Osteoblast (primary cell): ENCODE measurements at regions not wholly inside any gene's neighbourhood (a gene's known extent, or its start where the extent isn't known, plus 50 kb on each side); places are given as distances from the start of the nearest gene placed in this dataset.
A peak's percentile ranks its signal among the peaks of the same experiment; 100 is the strongest.

Source experiments
- DNase-seq: peaks from one replicate; pipeline ENCODE4 v3.0.0; 2011; ENCODE audit warnings: low spot score, mixed read lengths; ENCODE audit not compliant: insufficient read length; ENCODE audit errors: missing footprints
- H2AFZ ChIP-seq: 2 replicates; pipeline ENCODE4 v1.6.0; 2011; ENCODE audit warnings: mild to moderate bottlenecking, low read length
- H3K27ac ChIP-seq: 2 replicates; pipeline ENCODE4 v1.5.1; 2011; ENCODE audit warnings: mild to moderate bottlenecking, low read depth, low read length, moderate library complexity
- H3K27me3 ChIP-seq: 2 replicates; pipeline ENCODE4 v1.6.0; 2012; ENCODE audit warnings: mild to moderate bottlenecking, control low read depth, inconsistent platforms, low read length, moderate library complexity; ENCODE audit not compliant: insufficient read depth
- H3K36me3 ChIP-seq: 2 replicates; pipeline ENCODE4 v1.5.1; 2011; ENCODE audit warnings: mild to moderate bottlenecking, low read length, control low read depth, moderate library complexity; ENCODE audit not compliant: insufficient read depth
- H3K4me1 ChIP-seq: 2 replicates; pipeline ENCODE4 v1.5.1; 2011; ENCODE audit warnings: mild to moderate bottlenecking, low read length, control low read depth, moderate library complexity; ENCODE audit not compliant: insufficient read depth
- H3K4me2 ChIP-seq: 2 replicates; pipeline ENCODE4 v1.6.0; 2011; ENCODE audit warnings: mild to moderate bottlenecking, low read length; ENCODE audit not compliant: insufficient read depth
- H3K4me3 ChIP-seq: fragments of 200-600 bp; sonication (generic); 3 replicates; pipeline ENCODE4 v1.5.1; 2012; ENCODE audit warnings: mild to moderate bottlenecking, low read length, inconsistent platforms; ENCODE audit not compliant: insufficient read depth
- H3K79me2 ChIP-seq: 2 replicates; pipeline ENCODE4 v1.6.0; 2012; ENCODE audit warnings: mild to moderate bottlenecking, low read length, control low read depth, inconsistent platforms; ENCODE audit not compliant: insufficient read depth
- H3K9me3 ChIP-seq: 2 replicates; pipeline ENCODE4 v1.5.1; 2011; ENCODE audit warnings: low read depth, low read length, control low read depth
- H4K20me1 ChIP-seq: 2 replicates; pipeline ENCODE4 v1.6.0; 2012; ENCODE audit warnings: mild to moderate bottlenecking, low read length, control low read depth; ENCODE audit not compliant: insufficient read depth
- CTCF ChIP-seq: IDR thresholded peaks from 2 replicates; pipeline ENCODE4 v1.5.1; 2011; ENCODE audit warnings: mild to moderate bottlenecking, low read depth, low read length, moderate library complexity; ENCODE audit errors: extremely low read depth

- no peak for TF ChIP-seq CTCF
- Histone ChIP-seq H3K79me2 (no peaks in the 10 kb centered on the region), H4K20me1 (no peaks in the 10 kb centered on the region), H3K4me3 (no peak overlapping the region), H2AFZ (no peak overlapping the region), H3K27me3 (no peaks in the 10 kb centered on the region), H3K4me1 (peaks cover 19% of the 10 kb centered on the region), H3K9me3 (no peaks in the 10 kb centered on the region), H3K27ac (peak overlapping the region; percentile 38), H3K4me2 (no peak overlapping the region), H3K36me3 (no peaks in the 10 kb centered on the region)
- DNase-seq: peak; percentile 88
These were observed 129.0 kb upstream of the TNFAIP3 start for GRCh38 chr6:137737836-137738596.

- DNase-seq: no peak
- no peak overlapping the region for H2AFZ ChIP-seq
- no peak overlapping the region for H3K27ac ChIP-seq
These were observed 128.0 kb upstream of the TNFAIP3 start for GRCh38 chr6:137738931-137739504.

GRCh38 chr6:137739544-137739943 is 127.5 kb upstream of the TNFAIP3 start:
- Histone ChIP-seq H3K9me3 (no peaks in the 10 kb centered on the region), H2AFZ (no peak overlapping the region), H3K27ac (no peak overlapping the region), H3K4me1 (peaks cover 19% of the 10 kb centered on the region), H3K27me3 (no peaks in the 10 kb centered on the region), H3K4me3 (no peak overlapping the region), H3K4me2 (no peak overlapping the region), H4K20me1 (no peaks in the 10 kb centered on the region), H3K79me2 (no peaks in the 10 kb centered on the region), H3K36me3 (no peaks in the 10 kb centered on the region)
- no peak for DNase-seq
- no peak for TF ChIP-seq CTCF

More at GRCh38 chr6:137738931-137739504, 128.0 kb upstream of the TNFAIP3 start:
- Histone ChIP-seq H3K36me3 (no peaks in the 10 kb centered on the region), H3K9me3 (no peaks in the 10 kb centered on the region), H3K27me3 (no peaks in the 10 kb centered on the region), H3K4me1 (peaks cover 19% of the 10 kb centered on the region), H3K4me2 (no peak overlapping the region), H4K20me1 (no peaks in the 10 kb centered on the region), H3K4me3 (no peak overlapping the region), H3K79me2 (no peaks in the 10 kb centered on the region)
- no peak for TF ChIP-seq CTCF

GRCh38 chr6:137740091-137740755 is 126.8 kb upstream of the TNFAIP3 start:
- no peaks in the 10 kb centered on the region for H3K36me3 ChIP-seq
- H3K27ac ChIP-seq: no peak overlapping the region
- no peaks in the 10 kb centered on the region for H4K20me1 ChIP-seq
- peaks cover 19% of the 10 kb centered on the region for H3K4me1 ChIP-seq
- peak overlapping the region; percentile 33 for H2AFZ ChIP-seq
- H3K27me3 ChIP-seq: no peaks in the 10 kb centered on the region
- no peak for DNase-seq
- no peak for TF ChIP-seq CTCF
- no peak overlapping the region for H3K4me2 ChIP-seq
- H3K4me3 ChIP-seq: no peak overlapping the region
- H3K79me2 ChIP-seq: no peaks in the 10 kb centered on the region
- H3K9me3 ChIP-seq: no peaks in the 10 kb centered on the region
